NT2/D1 (cell line): ENCODE measurements at regions not wholly inside any gene's neighbourhood (a gene's known extent, or its start where the extent isn't known, plus 50 kb on each side); places are given as distances from the start of the nearest gene placed in this dataset.

Experiments
- DNase-seq: peaks from one replicate; pipeline ENCODE4 v3.0.0-alpha.2; 2011; ENCODE audit warnings: low read depth, low spot score
- H3K27me3 ChIP-seq: 2 replicates; pipeline ENCODE4 v1.6.0; 2011; ENCODE audit warnings: mild to moderate bottlenecking; ENCODE audit not compliant: insufficient read length, insufficient read depth
- H3K36me3 ChIP-seq: 2 replicates; pipeline ENCODE4 v1.6.1; 2011; ENCODE audit warnings: mild to moderate bottlenecking, low read length, mixed read lengths; ENCODE audit not compliant: insufficient read depth, insufficient read length
- H3K4me1 ChIP-seq: 2 replicates; pipeline ENCODE4 v1.5.1; 2011; ENCODE audit not compliant: insufficient read depth, insufficient read length
- H3K4me3 ChIP-seq: 2 replicates; pipeline ENCODE4 v1.5.1; 2011; ENCODE audit warnings: low read depth; ENCODE audit not compliant: insufficient read length
- H3K9ac ChIP-seq: 2 replicates; pipeline ENCODE4 v1.6.0; 2011; ENCODE audit warnings: low read depth; ENCODE audit not compliant: insufficient read length
- H3K9me3 ChIP-seq: 2 replicates; pipeline ENCODE4 v1.5.1; 2011; ENCODE audit warnings: mild to moderate bottlenecking, low read length; ENCODE audit not compliant: insufficient read depth
- SUZ12 ChIP-seq: IDR thresholded peaks from 2 replicates; pipeline ENCODE4 v1.6.1; 2011; ENCODE audit not compliant: insufficient read length, insufficient read depth; ENCODE audit errors: extremely low read depth
- YY1 ChIP-seq: IDR thresholded peaks from 2 replicates; pipeline ENCODE4 v1.6.1; 2011; ENCODE audit not compliant: insufficient read length, insufficient read depth
- ZNF274 ChIP-seq: IDR thresholded peaks from 2 replicates; pipeline ENCODE4 v1.6.1; 2011; ENCODE audit warnings: mild to moderate bottlenecking, low read depth, low read length

DNA sequence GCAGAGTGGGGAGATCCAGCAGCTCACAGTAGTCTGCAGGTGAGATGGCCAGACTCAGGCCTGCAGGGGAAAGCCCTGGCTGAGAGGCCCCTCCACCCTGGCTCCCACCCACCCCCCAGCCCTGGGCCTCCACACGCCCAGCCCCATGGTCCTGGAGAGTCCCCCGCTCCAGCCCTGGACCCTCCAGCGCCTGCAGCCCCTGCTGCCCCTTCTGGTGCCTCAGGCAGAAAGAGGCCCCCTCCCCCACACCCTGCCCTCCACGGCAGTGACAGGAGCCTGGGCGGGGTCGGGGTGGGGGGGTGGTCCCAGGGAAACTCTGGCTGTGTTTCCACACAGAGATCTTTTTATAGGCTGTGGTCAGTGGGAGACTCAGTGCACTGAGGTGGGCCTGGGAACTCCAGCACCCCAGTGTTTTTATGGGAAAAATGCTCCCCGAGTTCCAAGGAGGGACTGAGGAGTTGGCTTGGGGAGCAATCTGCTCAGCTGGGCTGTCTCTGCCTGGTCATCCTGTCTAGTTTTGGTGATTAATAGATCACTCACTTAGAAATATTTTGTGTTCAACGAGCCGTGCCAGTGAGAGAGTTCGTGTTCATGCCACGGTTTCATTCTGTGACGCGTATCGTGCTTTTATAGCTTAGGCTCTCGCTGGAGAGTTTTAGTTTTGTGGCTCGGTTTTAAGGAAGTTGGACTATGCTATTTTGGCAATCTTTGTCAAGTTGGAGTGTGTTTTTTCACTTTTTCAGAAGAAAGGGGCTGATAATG, 53.1 kb upstream of the HGFAC start:
- H3K9me3 ChIP-seq, result no peaks in the 10 kb centered on the region
- H3K4me3 ChIP-seq, result no peak overlapping the region
- H3K9ac ChIP-seq, result peak overlapping the region; percentile 59
- H3K36me3 ChIP-seq, result no peaks in the 10 kb centered on the region
- no peaks in the 10 kb centered on the region for H3K27me3 ChIP-seq
- H3K4me1 ChIP-seq, result peaks cover 22% of the 10 kb centered on the region
- no peak for DNase-seq
- no peak for TF ChIP-seq YY1
- TF ChIP-seq SUZ12, result no peak
- no peak for TF ChIP-seq ZNF274

DNA sequence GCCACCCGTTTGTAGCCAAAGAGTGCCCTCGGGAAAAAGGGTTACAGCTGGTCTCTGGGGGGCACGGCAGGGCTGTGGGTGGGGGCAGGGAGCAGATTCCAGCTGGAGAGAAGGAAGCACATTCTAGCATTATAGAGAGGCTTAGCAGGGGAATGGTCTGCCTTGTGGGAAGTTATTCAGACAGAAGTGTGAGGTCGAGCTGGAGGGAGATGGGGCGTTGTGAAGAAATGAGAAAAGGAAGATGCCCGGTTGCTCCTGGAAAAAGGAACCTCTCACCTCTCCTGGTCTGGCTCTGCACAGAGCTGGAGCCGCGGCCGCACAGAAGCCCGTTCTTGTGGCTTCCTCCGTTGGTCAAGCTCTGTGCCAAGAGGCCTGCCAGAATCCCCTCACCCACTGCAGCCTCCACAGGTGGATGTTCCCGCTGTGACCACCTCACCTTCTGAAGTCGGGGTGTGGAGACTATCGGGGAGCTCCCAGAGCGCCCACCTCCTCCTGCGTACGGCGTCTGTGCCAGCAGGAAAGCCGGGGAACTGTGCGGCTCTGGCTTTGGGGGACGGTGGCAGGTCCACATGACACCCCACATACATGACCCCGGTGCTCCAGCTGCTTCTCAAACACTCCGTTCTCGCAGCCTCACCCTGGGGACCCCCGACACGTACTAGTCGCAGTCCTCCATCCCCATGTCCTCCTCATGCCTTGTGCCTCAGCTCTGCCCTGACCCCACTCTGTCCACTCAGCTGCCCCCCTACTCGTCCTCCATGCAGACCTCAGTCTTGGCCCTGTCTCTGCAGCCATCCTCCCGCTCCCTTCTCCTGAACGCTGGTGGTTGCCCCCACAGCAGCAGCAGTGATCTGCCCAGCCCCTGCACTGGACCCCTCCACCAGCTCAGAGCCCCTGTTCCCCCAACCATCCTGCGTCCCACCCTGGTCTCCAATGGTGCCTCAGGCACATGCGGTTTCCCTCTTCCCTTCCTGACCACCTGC, 52.2 kb upstream of the HGFAC start:
- no peak overlapping the region for H3K4me3 ChIP-seq
- H3K36me3 ChIP-seq, result no peaks in the 10 kb centered on the region
- H3K27me3 ChIP-seq, result no peaks in the 10 kb centered on the region
- H3K9ac ChIP-seq, result peak overlapping the region; percentile 28
- no peak for DNase-seq
- no peaks in the 10 kb centered on the region for H3K9me3 ChIP-seq
- TF ChIP-seq YY1 (no peak), ZNF274 (no peak), SUZ12 (no peak)
- H3K4me1 ChIP-seq, result peaks cover 22% of the 10 kb centered on the region

DNA sequence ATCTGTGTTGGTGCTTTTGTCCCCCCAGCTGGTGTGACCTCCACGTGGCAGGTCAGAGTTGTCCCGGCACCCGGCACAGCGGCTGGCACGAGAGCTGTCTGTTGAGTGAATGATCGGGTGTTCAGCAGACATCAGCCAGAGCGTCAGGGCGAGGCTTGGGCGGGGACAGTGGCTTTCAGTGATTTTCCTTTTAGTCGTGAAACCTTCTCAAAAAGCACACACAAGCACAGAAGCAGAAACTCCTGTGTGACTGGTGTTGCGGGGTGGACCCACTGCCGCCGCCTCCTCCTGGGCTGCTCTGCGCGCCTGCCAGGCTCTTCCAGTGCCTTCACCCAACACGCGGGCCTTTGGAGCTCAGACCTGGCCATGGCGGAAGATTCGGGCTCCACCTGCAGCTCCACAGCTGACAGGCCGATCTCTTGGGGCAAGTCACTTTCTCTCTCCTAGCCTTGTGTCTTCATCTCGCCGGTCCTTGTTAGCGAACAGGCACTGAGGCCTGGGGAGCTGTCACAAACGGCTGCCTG, 51.4 kb upstream of the HGFAC start:
- TF ChIP-seq SUZ12, result no peak
- no peak for TF ChIP-seq YY1
- TF ChIP-seq ZNF274, result no peak
- H3K4me1 ChIP-seq, result peaks cover 19% of the 10 kb centered on the region
- H3K9me3 ChIP-seq, result 0 out of 2 replicates have a peak, but pooled peaks cover 1% of the 10 kb centered on the region
- no peaks in the 10 kb centered on the region for H3K36me3 ChIP-seq
- H3K4me3 ChIP-seq, result no peak overlapping the region
- no peak for DNase-seq
- no peaks in the 10 kb centered on the region for H3K27me3 ChIP-seq
- no peak overlapping the region for H3K9ac ChIP-seq

- peaks cover 18% of the 10 kb centered on the region for H3K4me1 ChIP-seq
- H3K27me3 ChIP-seq, result no peaks in the 10 kb centered on the region
- no peak overlapping the region for H3K4me3 ChIP-seq
- TF ChIP-seq SUZ12, result no peak
- TF ChIP-seq YY1, result no peak
- no peak for TF ChIP-seq ZNF274
- no peaks in the 10 kb centered on the region for H3K36me3 ChIP-seq
- H3K9me3 ChIP-seq, result peaks cover 12% of the 10 kb centered on the region
- no peak for DNase-seq
- H3K9ac ChIP-seq, result no peak overlapping the region
Measured at GRCh38 chr4:3391422-3391821, 50.3 kb upstream of the HGFAC start.
